ENCODE measurements at regions not wholly inside any gene's neighbourhood (a gene's known extent, or its start where the extent isn't known, plus 50 kb on each side); places are given as distances from the start of the nearest gene placed in this dataset.

DNA sequence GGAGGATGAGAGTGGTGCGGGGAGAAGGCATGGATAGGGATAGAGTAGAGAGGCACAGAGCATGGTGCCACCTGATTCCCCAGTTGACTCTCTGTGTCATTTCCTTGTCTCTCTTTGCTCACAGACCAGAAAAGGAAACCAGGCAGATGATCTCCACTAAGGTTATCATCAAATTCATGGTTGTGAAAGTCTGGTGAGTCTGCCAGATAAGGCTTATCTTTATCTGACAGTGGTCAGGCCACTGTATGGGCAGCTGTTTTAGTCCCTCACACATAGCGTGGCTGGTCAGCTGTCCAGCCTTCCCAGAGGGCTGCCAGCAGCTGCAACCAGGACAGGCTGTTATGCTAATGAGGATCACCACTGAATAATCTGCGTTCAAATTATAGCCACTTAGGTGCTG is 99.0 kb downstream of the ADRA2A start:
- no peak overlapping the region for H3K4me3 ChIP-seq
- TF ChIP-seq POLR2AphosphoS5 (IDR thresholded peaks at IDR 0.05) (no peak), POLR2A (IDR thresholded peaks at IDR 0.05) (no peak), EP300 (IDR thresholded peaks at IDR 0.05) (no peak)
- TF ChIP-seq, protein P1, sequence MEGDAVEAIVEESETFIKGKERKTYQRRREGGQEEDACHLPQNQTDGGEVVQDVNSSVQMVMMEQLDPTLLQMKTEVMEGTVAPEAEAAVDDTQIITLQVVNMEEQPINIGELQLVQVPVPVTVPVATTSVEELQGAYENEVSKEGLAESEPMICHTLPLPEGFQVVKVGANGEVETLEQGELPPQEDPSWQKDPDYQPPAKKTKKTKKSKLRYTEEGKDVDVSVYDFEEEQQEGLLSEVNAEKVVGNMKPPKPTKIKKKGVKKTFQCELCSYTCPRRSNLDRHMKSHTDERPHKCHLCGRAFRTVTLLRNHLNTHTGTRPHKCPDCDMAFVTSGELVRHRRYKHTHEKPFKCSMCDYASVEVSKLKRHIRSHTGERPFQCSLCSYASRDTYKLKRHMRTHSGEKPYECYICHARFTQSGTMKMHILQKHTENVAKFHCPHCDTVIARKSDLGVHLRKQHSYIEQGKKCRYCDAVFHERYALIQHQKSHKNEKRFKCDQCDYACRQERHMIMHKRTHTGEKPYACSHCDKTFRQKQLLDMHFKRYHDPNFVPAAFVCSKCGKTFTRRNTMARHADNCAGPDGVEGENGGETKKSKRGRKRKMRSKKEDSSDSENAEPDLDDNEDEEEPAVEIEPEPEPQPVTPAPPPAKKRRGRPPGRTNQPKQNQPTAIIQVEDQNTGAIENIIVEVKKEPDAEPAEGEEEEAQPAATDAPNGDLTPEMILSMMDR (IDR thresholded peaks at IDR 0.05): no peak
- WGBS: 85% methylated on average over 3 of the region's 3 CpGs
- no peaks in the 10 kb centered on the region for H3K4me1 ChIP-seq
- H3K27me3 ChIP-seq: no peaks in the 10 kb centered on the region
- H3K36me3 ChIP-seq: no peaks in the 10 kb centered on the region
- no peak for DNase-seq (ENCODE audit: low spot score in 2 of 2)
- no peaks in the 10 kb centered on the region for H3K9me3 ChIP-seq
- no peak overlapping the region for H3K27ac ChIP-seq

DNA sequence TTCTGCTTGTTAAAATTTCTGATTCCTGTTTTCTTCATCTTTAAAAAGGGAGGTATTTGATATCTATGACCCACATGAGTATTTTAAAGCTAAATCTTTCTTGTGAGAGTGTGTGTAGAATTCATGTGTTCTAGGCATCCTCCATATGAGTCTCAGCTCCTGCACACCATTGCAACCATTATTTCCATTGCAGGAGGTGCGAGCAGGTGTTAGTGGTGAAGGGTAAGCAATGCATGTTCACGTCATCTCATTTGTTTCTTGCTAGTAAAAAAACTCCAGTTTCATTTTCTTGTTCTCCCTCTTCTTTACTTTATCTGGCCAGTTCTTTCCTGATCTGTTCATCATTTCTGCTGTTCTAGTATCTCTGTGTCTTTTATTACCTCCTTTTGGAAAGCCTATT is 100.5 kb downstream of the ADRA2A start:
- 92% methylated on average over 2 of the region's 2 CpGs for WGBS
- Histone ChIP-seq H3K36me3 (no peaks in the 10 kb centered on the region), H3K9me3 (no peaks in the 10 kb centered on the region), H3K27me3 (no peaks in the 10 kb centered on the region), H3K4me3 (no peak overlapping the region), H3K4me1 (no peaks in the 10 kb centered on the region), H3K27ac (no peak overlapping the region)
- TF ChIP-seq POLR2A (IDR thresholded peaks at IDR 0.05) (no peak), EP300 (IDR thresholded peaks at IDR 0.05) (no peak), POLR2AphosphoS5 (IDR thresholded peaks at IDR 0.05) (no peak)
- TF ChIP-seq, protein P1 (IDR thresholded peaks at IDR 0.05): no peak
- DNase-seq (ENCODE audit: low spot score in 2 of 2): no peak

DNA sequence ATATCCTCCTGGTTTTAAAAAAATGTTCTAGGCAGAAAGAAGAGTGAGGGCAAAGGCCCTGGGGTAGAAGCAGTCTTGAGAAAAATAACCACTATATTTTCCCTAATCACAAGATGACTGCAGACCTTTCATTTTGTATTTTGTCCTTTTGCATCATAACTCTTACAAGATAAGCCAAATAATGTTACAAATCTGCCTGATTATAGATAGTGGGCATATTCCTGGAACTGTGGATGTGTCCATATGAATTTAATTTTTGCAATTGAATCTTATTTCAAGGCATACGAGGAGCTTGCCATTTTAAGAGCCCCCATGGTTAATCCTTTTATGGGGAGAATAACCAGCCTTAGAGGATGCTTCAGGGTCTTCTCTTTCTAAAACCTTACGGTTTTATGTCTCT is 102.7 kb downstream of the ADRA2A start:
- Histone ChIP-seq H3K27me3 (no peaks in the 10 kb centered on the region), H3K27ac (no peak overlapping the region), H3K36me3 (no peaks in the 10 kb centered on the region), H3K4me1 (no peaks in the 10 kb centered on the region), H3K4me3 (no peak overlapping the region), H3K9me3 (no peaks in the 10 kb centered on the region)
- 58% methylated on average over 2 of the region's 2 CpGs for WGBS
- DNase-seq (ENCODE audit: low spot score in 2 of 2): no peak
- TF ChIP-seq EP300 (IDR thresholded peaks at IDR 0.05): no peak
- TF ChIP-seq, protein P1 (IDR thresholded peaks at IDR 0.05): no peak
- no peak for TF ChIP-seq POLR2A (IDR thresholded peaks at IDR 0.05)
- no peak for TF ChIP-seq POLR2AphosphoS5 (IDR thresholded peaks at IDR 0.05)

DNA sequence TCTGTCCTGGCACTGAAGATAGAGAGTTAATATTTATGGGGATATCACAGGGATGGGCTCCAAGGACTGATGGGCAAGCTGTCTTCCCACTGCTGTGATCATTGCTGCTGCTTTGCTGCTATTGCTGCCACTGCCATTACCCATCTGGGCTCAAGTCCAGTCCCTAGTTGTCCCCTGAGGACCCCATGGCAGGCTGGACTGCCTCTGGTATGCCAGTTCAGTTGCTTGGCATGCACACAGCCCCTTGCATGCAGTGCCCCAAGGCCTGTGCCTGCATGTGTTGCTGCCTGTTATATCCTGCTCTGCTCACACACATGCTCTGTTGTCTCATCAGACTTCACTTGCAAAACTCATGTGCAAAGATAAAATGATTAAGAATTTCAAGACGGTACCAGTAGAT is 109.5 kb downstream of the ADRA2A start:
- Histone ChIP-seq H3K4me3 (no peak overlapping the region), H3K27ac (no peak overlapping the region), H3K9me3 (no peaks in the 10 kb centered on the region), H3K27me3 (no peaks in the 10 kb centered on the region), H3K36me3 (no peaks in the 10 kb centered on the region), H3K4me1 (no peaks in the 10 kb centered on the region)
- WGBS: 15% methylated on average over 1 of the region's 1 CpG
- no peak for DNase-seq (ENCODE audit: low spot score in 2 of 2)
- TF ChIP-seq, protein P1 (IDR thresholded peaks at IDR 0.05): no peak
- TF ChIP-seq EP300 (IDR thresholded peaks at IDR 0.05) (no peak), POLR2AphosphoS5 (IDR thresholded peaks at IDR 0.05) (no peak), POLR2A (IDR thresholded peaks at IDR 0.05) (no peak)

DNA sequence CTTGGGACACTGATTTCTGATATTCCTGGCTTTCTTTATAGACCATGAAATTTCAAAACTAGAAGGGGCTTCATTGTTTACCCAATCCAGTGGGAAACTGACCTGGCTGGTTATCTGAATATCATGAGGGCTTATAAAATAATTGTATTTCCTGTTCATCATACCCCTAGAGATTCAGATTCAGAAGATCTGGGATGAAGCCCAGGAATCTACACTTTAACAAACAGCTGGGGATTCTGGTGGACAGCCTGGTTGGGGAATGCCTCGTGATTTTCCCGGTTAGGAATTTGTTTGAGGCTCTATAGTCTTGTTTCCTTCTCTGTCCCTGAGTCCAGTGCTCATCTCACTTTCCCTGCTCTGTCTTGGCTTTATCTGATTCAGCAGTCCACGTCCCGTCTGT is 110.3 kb downstream of the ADRA2A start:
- no peak for DNase-seq (ENCODE audit: low spot score in 2 of 2)
- 69% methylated on average over 4 of the region's 4 CpGs for WGBS
- Histone ChIP-seq H3K9me3 (no peaks in the 10 kb centered on the region), H3K4me3 (no peak overlapping the region), H3K27me3 (no peaks in the 10 kb centered on the region), H3K36me3 (no peaks in the 10 kb centered on the region), H3K27ac (no peak overlapping the region), H3K4me1 (no peaks in the 10 kb centered on the region)
- TF ChIP-seq, protein P1 (IDR thresholded peaks at IDR 0.05): no peak
- no peak for TF ChIP-seq POLR2A (IDR thresholded peaks at IDR 0.05)
- TF ChIP-seq EP300 (IDR thresholded peaks at IDR 0.05): no peak
- TF ChIP-seq POLR2AphosphoS5 (IDR thresholded peaks at IDR 0.05): no peak
